NCI-H2196 treated with DMSO at 0.1 percent for 48 hours (cell line): ENCODE measurements at regions not wholly inside any gene's neighbourhood (a gene's known extent, or its start where the extent isn't known, plus 50 kb on each side); places are given as distances from the start of the nearest gene placed in this dataset.

ENCODE experiments used
- DNase-seq: peaks from one replicate; lab custom pipeline; 2025; ENCODE audit not compliant: unreplicated experiment; lab: John Stamatoyannopoulos, UW

DNA sequence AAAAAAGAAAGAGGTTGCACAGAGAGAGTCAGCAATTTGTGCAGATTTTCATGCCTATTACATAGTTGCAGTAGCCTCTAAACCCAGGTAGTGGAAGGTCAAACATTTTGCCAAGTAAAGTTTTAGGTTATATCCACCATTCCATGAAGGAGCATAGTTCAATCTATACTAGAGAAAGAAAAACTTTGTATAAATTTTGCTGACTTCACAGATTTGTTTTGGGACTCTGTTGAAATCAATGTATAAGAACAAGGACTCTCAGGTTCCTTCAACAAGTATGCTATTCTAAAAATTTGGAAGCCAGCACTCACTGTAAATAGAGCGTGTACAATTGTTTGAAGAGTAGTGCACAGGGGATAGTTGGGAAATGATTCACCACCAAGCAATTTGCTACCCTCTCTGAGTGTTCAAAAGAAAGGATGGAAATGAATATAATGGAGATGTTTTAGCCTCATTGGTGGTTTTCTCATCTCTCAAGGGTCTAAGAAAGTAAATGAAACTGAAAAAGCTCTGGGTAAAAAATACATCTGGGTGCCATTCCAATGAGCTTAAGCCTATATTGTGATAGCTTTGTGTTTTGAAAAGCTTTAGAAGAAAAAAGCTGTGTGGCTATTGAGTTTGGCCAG lies 508.4 kb upstream of the LUZP2 start:
- no peak for DNase-seq

DNA sequence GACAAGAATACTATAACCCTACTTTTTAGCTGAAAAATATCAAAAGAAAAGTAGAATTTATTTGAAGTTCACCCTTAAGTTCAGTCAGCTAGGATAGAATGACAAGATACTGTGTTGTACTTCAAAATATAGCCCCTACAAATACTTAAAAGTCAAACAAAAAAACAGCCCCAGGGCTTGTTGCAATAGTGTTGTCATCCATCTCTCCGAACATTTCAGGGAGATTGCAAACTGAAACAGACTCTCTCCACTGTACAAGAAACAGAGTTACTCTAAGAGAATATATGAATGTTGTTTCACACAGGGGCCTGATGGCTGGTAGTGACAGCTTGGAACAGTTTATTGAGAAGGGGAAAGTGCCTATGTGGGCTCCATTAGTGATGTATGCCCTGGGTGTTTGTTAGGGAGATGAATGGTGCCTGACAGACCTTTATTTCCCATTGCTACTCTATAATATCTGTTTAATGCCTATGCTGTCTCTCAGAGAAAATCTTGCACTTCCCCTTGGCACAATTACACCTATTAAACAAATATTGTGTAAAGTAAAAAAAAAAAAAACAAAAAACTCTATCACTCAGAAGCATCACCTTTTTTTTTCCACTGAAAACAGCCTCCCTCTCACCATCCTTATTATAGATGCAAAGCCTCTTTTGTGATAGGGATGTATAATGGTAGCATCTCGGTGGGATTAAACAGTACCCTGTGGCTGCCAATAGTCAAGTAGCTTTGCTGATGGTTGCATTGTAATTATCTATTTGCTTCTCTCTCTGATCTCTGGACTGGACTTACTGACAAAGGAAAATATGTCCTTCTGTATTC lies 506.3 kb upstream of the LUZP2 start:
- no peak for DNase-seq

DNA sequence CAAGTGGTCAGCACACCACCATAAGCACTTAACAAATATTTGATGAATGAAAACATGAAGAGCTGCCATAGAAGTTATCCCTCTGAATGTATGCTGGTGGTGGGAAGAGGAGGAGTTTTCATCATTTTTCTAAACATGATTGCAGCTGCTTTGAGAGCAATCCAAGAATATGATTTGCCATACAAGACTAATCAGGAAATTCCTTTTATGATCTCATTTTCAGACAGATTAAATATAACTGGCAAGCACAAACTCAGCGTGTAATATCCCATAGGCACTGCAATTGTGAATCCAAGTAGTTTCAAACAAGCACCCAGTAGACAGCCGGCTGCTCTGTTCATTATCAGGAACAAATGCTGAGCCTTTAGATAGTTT lies 505.7 kb upstream of the LUZP2 start:
- no peak for DNase-seq

DNA sequence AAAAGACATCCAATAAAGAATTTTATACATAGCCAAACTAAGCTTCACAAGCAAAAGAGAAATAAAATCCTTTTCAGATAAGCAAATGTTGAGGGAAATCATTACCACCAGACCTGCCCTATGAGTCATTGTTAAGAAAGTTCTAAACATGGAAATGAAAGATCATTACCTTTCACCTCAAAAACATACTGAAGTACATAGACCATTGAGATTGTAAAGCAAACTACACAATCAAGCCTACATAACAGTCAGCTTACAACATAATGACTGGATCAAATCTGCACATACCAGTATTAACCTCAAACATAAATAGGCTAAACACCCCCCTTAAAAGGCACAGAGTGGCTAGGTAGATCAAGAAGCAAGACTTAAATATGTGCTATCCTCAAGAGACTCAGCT lies 501.0 kb upstream of the LUZP2 start:
- no peak for DNase-seq

DNA sequence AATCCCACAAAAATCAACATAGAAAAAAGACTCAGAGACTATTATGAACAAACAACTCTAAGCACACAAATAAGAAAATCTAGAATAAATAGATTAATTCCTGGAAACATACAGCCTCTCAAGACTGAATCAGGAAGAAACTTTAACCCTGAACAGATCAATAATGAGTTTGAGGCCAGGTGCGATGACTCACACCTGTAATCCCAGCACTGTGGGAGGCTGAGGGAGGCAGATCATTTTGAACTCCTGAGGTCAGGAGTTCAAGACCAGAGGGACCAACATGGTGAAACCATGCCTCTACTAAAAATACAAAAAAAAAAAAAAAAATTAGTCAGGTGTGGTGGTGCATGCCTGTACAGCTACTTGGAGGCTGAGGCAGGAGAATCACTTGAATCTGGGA lies 499.5 kb upstream of the LUZP2 start:
- no peak for DNase-seq

DNA sequence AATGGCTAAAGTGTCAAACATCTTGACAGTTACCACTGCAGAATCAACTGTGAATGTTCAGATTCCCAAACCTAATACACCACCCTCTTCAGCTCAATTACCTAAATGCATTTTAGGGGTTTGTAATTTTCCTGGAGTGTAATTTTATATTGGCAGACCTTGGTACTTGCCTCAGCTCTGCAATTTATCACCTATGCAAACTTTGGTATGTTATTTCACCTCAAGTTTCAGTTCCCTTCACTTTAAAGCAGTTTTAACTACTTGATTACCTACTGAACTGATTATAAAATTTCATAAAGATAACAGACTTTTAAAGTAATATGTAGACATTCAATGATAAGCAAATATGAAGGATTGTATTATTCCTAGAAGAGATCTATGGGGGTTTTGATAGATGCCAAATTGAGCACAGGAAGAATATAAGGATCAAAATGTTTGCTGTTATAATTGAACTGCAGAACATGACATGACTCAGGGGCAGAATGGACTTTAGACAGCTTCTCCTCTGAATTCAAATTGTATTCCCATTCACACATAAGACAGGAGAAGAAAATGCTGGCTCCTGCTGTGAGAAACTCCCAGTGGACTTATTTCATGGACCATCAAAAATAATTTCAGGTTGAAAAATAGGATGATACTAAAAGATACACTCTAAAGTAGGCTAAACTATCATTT lies 491.5 kb upstream of the LUZP2 start:
- DNase-seq, result no peak

DNA sequence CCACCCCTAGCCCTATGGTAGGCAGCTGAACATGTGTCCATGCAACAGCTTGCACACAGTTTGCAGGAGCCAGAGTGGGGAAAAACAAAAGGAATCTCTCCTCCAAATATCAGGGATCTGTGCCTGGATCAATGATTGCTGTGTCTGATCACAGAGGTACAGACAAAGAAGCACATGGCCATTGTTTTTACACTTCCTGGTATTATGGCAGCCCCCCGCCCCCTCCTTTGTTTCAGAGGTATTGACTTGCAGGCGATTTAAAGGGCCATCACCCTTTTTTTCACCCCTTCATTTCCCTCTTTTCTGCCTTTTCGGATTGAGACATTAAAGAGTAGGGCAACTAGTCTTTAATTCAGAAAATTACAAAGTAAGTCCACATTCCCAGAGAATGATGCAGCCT lies 453.0 kb upstream of the LUZP2 start:
- no peak for DNase-seq

DNA sequence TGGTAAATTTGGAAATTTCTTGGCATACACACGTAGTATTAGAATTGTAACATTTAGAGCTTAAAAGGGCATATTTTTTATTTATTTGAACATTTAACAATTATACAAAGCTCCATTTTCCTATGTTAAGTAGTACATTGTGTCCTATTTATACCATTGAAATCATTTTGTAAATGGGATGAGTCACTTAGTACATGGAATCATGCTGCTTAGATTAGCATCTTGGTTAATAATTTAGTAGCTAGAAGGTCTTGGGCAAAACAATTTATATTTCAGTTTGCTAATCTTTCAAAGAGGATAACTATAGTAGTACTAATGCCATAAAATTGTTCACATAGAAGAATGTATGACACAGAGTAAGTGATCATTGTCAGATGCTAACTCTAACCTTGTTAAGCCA lies 450.1 kb upstream of the LUZP2 start:
- DNase-seq, result no peak

DNA sequence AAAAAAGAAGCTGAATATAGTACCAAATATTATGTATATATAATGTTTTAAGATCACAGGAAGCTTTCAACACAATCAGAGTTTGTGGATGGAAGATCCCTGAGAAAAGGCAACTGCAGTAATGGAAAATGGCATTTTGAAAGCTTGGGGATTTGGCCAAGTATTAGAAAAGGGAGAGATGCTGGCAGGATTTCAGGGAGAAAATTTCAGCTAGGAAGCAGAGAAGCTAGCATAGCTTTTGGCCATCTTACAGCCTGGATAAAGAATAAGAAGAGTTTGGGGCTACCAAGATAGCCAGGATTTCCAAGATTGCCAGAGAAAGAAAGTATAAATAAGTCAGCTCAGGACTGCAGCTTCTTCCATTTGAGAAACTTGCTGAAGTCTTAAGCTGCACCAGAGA lies 440.8 kb upstream of the LUZP2 start:
- no peak for DNase-seq

DNA sequence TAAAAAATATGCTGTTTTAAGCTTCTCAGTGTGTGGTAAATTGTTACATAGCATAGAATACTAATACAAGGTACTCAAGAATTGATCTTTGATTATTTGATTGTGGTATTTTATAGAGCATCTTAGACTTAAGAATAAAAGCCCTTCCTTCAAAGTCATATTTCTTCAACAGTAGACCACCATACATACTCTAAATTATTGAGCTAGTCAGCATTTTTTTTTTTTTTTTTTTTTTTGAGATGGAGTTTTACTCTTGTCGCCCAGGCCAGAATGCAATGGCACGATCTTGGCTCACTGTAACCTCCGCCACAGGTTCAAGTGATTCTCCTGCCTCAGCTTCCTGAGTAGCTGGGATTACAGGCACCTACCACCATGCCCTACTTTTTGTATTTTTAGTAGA lies 436.7 kb upstream of the LUZP2 start:
- no peak for DNase-seq

DNA sequence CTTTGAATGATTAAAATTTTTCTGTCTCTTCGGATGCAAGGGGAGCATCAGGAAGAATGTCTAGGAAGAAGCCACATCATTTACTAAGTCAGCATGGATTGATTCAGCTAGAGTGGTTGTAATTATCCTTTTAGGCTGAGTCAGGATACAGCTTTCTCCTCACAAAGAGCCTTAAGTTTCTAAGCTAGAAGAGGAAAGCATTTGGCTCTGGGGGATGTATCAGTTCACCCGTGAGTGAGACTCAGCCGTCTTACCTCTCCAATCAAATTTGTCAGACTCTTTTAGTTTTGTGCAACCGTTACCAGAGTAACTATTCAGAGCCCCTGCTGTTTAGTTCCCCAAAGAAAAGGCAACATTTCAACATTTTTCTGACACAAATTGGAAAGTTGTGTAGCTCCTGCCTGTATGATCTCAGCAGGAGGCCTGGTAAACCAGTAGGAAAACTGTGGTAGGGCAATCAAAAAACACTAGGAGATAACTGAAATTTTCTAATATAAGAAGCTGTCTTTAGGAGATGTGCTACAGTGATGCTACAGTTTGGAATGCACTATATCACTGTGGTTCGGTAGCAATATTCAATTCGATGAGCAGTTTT lies 432.4 kb upstream of the LUZP2 start:
- no peak for DNase-seq

DNA sequence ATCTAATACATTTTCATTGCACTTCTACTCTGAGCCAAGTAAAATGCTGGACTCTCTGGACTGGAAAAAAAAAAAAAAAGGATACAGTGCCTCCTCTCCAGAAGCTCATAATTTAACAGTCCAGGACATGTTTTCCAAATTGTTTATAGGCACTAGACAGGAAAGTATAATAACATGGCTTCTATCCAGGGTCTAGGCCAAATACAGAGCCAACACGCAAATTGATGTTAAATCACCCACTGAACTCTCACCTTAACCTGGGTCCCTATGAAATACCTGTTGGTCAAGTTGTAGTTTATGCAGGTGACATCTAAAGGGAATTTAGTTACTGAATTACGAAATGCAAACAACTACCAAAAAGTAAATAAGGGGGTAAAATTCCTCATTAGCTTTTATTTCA lies 428.7 kb upstream of the LUZP2 start:
- no peak for DNase-seq

DNA sequence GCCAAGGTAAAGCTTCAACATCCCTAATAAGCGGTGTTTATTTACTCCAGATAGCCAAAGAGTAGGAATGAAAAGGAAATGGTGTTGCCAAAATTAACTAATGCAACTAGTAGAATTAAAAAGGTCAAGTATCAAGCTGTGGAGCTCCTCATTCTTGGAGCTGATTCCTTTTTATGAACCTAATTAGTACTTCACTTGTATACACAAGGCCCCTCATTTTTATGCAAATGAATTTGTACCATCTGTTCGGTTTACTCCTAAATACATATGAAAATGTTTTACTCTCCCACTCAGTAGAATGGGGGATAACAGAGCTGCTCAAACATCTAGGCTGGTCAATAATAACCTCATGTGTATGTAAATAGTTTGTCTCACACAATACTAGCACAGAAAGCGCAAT lies 426.4 kb upstream of the LUZP2 start:
- no peak for DNase-seq

DNA sequence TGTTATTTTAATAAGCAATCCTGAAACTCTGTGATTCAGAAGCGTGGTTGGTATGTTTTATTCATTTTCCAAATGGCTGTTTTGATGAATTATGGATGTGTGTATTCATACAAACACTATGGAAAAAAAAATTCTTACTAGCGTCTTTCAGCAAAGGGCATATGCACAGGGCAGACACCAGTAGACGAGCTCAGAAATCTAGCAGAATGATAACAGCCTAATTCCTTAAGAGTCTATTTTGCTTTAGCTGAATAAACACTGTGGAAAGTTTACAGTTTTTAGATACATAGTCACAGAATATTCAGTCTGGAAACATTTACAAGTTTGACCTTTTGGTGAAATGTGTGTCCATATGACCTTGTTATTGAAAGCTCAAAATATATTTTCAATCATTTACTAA lies 418.8 kb upstream of the LUZP2 start:
- no peak for DNase-seq

DNA sequence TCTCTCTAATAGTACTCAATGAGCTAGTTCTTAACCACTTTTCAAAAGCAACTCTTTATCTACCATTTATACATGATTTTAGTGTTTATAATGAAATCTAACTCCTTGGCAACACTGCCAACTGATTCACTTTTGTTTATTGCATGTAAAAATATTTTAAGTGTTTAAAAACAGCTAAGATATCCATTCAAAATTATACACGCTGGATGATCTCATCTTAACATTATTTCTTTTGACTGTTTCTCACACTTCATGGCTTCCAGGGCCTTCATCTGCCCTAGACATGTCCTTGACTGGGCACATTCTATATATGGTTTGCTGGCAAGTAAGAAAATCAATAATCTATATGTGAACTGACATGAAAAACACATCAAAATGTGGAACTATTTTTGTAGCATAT lies 414.6 kb upstream of the LUZP2 start:
- DNase-seq, result no peak

DNA sequence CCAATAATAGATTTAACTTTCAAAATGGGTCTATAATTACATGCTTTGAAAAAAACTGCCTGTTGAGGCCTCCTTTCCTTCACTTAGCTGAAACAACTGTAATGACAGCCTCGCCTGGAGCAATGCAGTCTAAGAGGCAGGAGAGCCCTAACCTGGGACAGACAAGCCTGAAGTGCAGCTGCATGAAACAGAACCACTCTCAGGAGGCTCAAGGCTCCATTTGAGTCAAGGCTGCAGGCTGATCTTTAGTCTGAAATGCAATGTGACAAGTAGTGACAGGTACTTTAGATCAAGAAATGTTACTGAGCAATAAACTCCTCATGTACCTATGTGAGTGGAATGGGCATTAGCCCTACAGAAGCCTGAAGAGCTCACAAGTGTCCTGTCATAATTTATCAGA lies 414.0 kb upstream of the LUZP2 start:
- no peak for DNase-seq

DNA sequence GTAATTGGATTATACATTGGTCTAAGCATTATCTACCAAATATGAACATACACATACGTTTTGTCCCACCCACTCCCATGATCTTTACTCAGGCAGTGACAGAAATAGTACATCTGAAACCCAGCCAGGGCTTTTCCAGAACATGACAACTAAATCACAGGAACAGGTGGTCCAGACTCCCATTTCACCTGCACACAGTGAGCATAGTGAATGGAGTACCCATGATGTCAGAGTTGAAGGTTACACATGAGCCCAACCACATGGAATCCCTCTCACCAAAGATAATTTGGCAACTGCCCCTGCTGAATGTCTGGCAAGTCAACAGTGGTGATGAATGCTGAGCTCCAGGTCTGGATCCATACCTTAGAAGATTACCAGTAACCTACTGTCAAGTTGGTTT lies 411.9 kb upstream of the LUZP2 start:
- DNase-seq, result no peak

DNA sequence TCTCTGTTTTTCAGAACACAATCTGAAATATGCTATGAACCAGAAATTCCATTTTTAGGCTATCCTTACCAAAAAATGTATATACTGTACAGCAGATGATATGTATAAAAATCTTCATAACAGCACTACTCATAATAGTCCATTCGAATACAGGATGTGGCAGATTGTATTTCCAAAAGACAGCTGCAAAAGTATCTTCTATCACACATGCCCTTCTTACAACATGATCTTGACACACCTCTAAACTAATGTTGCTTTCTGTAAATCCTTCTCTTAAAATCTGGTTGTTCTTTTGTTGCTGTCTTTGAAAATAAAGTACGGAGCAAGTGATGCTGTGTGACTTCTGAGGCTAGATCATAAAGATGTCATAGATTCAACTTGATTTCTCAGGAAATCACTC lies 409.9 kb upstream of the LUZP2 start:
- DNase-seq, result no peak

DNA sequence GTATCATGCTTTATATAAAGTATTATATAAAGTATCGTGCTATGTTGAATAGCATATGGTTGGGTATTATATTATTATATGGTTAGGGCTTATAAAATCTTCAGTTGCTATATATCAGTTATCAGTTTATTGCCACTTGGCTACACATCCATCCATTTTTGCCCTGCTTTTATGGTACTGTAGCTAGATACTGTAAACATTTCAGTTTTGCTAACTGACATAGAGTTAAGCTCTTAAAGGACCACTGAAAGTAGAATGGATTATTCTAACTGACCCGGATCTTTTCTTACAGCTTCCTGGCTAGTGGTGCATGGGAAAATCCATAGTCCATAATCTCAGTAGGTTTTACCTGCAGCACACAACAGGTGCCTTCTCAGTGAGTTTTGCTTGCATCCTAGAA lies 405.3 kb upstream of the LUZP2 start:
- DNase-seq, result no peak

DNA sequence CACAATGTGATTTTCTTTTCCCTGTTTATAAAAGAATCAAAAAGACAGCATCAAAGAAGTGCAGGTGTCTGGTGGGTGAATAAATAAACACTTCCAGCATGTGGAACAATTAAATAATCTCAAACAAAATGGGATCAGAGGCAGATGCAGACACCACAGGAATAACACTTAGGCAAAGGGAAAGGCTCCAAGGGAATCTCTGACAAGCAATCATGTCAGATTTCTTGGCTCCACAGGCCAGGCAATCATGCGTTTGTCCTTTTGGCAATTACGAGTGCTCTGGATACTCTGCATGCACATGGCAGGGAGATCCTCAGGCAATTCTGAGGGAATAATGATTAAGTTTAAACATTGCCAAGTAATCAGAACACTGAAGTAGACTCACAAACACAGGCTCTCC lies 403.5 kb upstream of the LUZP2 start:
- DNase-seq, result no peak

DNA sequence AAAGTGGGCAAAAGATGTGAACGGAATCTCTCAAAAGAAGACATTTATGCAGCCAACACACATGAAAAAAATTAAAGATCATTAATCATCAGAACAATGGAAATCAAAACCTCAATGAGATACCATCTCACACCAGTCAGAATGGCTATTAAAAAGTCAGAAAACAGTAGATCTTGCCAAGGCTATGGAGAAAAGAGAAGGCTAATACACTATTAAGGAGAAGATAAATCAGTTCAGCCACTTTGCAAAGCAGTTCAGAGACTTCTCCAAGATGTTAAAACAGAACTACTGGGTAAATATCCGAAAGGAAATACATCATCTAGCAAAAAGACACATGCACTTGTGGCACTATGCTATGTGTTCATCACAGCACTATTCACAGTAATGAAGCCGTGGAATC lies 388.2 kb upstream of the LUZP2 start:
- DNase-seq, result no peak

DNA sequence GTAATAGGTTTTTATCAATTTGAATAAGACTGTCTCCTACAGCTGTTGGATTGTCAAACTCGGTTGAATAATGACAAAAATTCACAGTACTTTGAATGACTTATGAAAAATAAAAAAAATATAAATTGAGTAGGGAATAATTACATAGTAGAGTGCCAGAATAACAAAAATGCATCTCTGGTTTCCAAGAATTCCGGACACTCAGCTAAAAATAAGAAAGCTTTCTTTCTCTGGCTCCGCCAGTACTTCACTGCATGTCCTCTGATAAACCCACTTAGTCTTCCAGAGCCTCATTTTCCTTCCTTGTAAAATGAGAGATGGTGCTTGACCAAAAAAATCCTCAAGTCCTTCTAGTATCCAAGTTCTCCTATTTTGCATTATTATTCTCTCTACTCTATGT lies 374.6 kb upstream of the LUZP2 start:
- DNase-seq, result no peak
